ENCODE measurements at regions not wholly inside any gene's neighbourhood (a gene's known extent, or its start where the extent isn't known, plus 50 kb on each side); places are given as distances from the start of the nearest gene placed in this dataset.

DNA sequence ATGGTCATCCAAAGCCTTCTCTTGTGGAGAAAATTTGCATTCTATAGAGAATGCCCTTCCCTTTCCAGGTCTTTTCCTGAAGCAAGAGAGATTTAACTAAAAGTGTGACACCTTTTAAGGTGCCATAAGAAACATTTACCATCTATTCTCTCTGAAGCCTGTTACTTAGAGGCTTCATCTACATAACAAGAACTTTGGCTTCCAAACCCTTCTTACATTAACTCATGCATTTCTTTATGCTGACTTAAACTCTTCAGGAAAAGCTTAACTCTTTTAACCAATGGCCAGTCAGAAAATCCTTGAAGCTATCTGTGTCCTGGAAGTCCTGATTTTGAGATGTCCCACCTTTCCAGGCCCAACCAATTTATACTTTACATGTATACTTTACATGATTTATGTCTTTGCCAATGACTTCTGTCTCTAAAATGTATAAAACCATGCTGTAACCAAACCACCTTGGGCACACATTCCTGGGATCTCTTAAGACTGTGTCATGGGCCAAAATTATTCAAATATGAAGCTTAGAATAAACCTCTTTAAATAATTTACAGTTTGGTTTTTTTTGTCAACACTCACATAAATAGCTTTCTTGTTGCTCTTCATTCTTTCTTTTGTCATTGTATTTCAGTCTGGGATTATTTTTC is 472.6 kb upstream of the NECTIN3 start:
- FAIRE-seq (no peak), DNase-seq (ENCODE audit: low read depth, low spot score) (no peak), ATAC-seq (no peak)
- Histone ChIP-seq H3K9me3 (replicated peaks; ENCODE audit: control insufficient read depth, insufficient read depth, low read length) (no peaks in the 10 kb centered on the region), H3K4me2 (ENCODE audit: control insufficient read depth, insufficient read depth) (no peak overlapping the region), H3K27ac (ENCODE audit: control insufficient read depth, insufficient read depth) (no peak overlapping the region), H3K4me1 (ENCODE audit: control insufficient read depth, insufficient read depth, low read length) (no peaks in the 10 kb centered on the region), H3K4me3 (no peak overlapping the region), H3K36me3 (ENCODE audit: control insufficient read depth in 2 of 2, insufficient read depth in 2 of 2, low read length in 1 of 2) (no peaks in the 10 kb centered on the region), H3K27me3 (replicated peaks in 1 of 2; ENCODE audit: control insufficient read depth in 2 of 2, insufficient read depth in 2 of 2, low read length in 1 of 2) (no peaks in the 10 kb centered on the region), H3K79me2 (ENCODE audit: control insufficient read depth, insufficient read depth, low read length) (no peaks in the 10 kb centered on the region), H3K9ac (ENCODE audit: control insufficient read depth, insufficient read depth, low read length) (no peak overlapping the region), H2AFZ (ENCODE audit: control insufficient read depth, low read depth, low read length) (no peak overlapping the region), H4K20me1 (ENCODE audit: control insufficient read depth, insufficient read depth) (no peaks in the 10 kb centered on the region)
- ChIA-PET RAD21 (ENCODE audit: unreplicated experiment) (no interaction called here), POLR2A (no interaction called here), CTCF (no interaction called here), SMC1A (ENCODE audit: uncharacterized antibody, unreplicated experiment) (no interaction called here)
- in situ Hi-C loops (cut with MboI) (no loop called here), intact Hi-C loops (cut with micrococcal nuclease; ENCODE audit: unreplicated experiment) (no loop called here)
- no TSS peak for BruUV-seq (replicated peaks)
- TF ChIP-seq, protein P1, sequence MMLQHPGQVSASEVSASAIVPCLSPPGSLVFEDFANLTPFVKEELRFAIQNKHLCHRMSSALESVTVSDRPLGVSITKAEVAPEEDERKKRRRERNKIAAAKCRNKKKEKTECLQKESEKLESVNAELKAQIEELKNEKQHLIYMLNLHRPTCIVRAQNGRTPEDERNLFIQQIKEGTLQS (IDR thresholded peaks at IDR 0.05; ENCODE audit: borderline replicate concordance, extremely low read depth, low read depth, low read length): no peak
- TF ChIP-seq ZNF207 (IDR thresholded peaks at IDR 0.05; ENCODE audit: borderline replicate concordance) (no peak), TARDBP (IDR thresholded peaks at IDR 0.05; ENCODE audit: borderline replicate concordance) (no peak), KAT2A (conservative IDR thresholded peaks at IDR 0.05; ENCODE audit: control insufficient read depth, low read depth, low read length) (no peak), IRF4 (IDR thresholded peaks at IDR 0.05; ENCODE audit: low read depth, low read length) (no peak), STAT1 (conservative IDR thresholded peaks at IDR 0.05) (no peak), SIX5 (IDR thresholded peaks at IDR 0.05; ENCODE audit: low read depth, low read length, severe bottlenecking) (no peak), BHLHE40 (IDR thresholded peaks at IDR 0.05; ENCODE audit: borderline replicate concordance in 1 of 2, low read depth in 2 of 2, low read length in 1 of 2) (no peak), RUNX3 (IDR thresholded peaks at IDR 0.05; ENCODE audit: low read length) (no peak), TCF12 (IDR thresholded peaks at IDR 0.05; ENCODE audit: low read depth, low read length) (no peak), PML (IDR thresholded peaks at IDR 0.05; ENCODE audit: low read length) (no peak), KDM1A (IDR thresholded peaks at IDR 0.05; ENCODE audit: borderline replicate concordance) (no peak), YBX1 (IDR thresholded peaks at IDR 0.05) (no peak)
- TF ChIP-seq, protein P2, sequence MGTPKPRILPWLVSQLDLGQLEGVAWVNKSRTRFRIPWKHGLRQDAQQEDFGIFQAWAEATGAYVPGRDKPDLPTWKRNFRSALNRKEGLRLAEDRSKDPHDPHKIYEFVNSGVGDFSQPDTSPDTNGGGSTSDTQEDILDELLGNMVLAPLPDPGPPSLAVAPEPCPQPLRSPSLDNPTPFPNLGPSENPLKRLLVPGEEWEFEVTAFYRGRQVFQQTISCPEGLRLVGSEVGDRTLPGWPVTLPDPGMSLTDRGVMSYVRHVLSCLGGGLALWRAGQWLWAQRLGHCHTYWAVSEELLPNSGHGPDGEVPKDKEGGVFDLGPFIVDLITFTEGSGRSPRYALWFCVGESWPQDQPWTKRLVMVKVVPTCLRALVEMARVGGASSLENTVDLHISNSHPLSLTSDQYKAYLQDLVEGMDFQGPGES (IDR thresholded peaks at IDR 0.05): no peak
- TF ChIP-seq, protein P3, sequence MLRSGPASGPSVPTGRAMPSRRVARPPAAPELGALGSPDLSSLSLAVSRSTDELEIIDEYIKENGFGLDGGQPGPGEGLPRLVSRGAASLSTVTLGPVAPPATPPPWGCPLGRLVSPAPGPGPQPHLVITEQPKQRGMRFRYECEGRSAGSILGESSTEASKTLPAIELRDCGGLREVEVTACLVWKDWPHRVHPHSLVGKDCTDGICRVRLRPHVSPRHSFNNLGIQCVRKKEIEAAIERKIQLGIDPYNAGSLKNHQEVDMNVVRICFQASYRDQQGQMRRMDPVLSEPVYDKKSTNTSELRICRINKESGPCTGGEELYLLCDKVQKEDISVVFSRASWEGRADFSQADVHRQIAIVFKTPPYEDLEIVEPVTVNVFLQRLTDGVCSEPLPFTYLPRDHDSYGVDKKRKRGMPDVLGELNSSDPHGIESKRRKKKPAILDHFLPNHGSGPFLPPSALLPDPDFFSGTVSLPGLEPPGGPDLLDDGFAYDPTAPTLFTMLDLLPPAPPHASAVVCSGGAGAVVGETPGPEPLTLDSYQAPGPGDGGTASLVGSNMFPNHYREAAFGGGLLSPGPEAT (IDR thresholded peaks at IDR 0.05; ENCODE audit: low read depth): no peak
- TF ChIP-seq, protein P4, sequence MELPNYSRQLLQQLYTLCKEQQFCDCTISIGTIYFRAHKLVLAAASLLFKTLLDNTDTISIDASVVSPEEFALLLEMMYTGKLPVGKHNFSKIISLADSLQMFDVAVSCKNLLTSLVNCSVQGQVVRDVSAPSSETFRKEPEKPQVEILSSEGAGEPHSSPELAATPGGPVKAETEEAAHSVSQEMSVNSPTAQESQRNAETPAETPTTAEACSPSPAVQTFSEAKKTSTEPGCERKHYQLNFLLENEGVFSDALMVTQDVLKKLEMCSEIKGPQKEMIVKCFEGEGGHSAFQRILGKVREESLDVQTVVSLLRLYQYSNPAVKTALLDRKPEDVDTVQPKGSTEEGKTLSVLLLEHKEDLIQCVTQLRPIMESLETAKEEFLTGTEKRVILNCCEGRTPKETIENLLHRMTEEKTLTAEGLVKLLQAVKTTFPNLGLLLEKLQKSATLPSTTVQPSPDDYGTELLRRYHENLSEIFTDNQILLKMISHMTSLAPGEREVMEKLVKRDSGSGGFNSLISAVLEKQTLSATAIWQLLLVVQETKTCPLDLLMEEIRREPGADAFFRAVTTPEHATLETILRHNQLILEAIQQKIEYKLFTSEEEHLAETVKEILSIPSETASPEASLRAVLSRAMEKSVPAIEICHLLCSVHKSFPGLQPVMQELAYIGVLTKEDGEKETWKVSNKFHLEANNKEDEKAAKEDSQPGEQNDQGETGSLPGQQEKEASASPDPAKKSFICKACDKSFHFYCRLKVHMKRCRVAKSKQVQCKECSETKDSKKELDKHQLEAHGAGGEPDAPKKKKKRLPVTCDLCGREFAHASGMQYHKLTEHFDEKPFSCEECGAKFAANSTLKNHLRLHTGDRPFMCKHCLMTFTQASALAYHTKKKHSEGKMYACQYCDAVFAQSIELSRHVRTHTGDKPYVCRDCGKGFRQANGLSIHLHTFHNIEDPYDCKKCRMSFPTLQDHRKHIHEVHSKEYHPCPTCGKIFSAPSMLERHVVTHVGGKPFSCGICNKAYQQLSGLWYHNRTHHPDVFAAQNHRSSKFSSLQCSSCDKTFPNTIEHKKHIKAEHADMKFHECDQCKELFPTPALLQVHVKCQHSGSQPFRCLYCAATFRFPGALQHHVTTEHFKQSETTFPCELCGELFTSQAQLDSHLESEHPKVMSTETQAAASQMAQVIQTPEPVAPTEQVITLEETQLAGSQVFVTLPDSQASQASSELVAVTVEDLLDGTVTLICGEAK (IDR thresholded peaks at IDR 0.05; ENCODE audit: borderline replicate concordance): no peak

Data from GM12878 (cell line).